HG03571 (cell line): ENCODE measurements at regions not wholly inside any gene's neighbourhood (a gene's known extent, or its start where the extent isn't known, plus 50 kb on each side); places are given as distances from the start of the nearest gene placed in this dataset.

Experiments
- ATAC-seq: cut with Tn5 transposase; IDR thresholded peaks from one replicate; pipeline ENCODE4 v1.9.1; 2021; ENCODE audit not compliant: unreplicated experiment

DNA sequence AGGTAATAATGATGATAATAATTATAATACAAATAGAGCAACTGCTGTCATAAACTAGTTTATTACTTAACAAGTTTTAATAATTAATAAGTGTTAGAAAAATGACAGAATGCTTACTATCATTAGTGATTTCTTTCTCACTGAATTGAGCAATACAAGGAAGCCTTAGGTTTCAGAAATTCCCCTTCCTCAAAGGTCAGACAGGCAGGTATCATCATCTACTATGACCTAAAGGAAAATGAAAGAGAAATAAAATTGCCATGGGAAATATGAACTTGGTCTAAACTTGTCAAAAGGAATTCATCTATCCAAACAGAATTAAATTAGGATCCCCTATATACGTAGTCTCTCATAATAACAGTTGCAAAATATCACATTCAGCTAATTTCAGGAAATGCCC, 56.3 kb upstream of the SLC7A11 start:
- no peak for ATAC-seq

- ATAC-seq, result no peak
Measured at GRCh38 chr4:138297743-138298405, 55.7 kb upstream of the SLC7A11 start.

GRCh38 chr4:138292321-138292720, 50.2 kb upstream of the SLC7A11 start:
- ATAC-seq, result no peak
